ENCODE measurements at regions not wholly inside any gene's neighbourhood (a gene's known extent, or its start where the extent isn't known, plus 50 kb on each side); places are given as distances from the start of the nearest gene placed in this dataset.

- no peak for TF ChIP-seq EP300 (IDR thresholded peaks at IDR 0.05)
- TF ChIP-seq CTCF (IDR thresholded peaks at IDR 0.05): no peak
- TF ChIP-seq POLR2AphosphoS5 (IDR thresholded peaks at IDR 0.05): no peak
- no peak for TF ChIP-seq POLR2A (IDR thresholded peaks at IDR 0.05)
Measured at GRCh38 chr5:72605632-72606031, 98.4 kb upstream of the ZNF366 start.

Data from suprapubic skin (tissue), 4 donors.